ENCODE measurements at regions not wholly inside any gene's neighbourhood (a gene's known extent, or its start where the extent isn't known, plus 50 kb on each side); places are given as distances from the start of the nearest gene placed in this dataset.
"Not testable (repeated sequence)": the region's sequence is repeated elsewhere in the genome, so short reads cannot be mapped to it uniquely, and the experiment has no call there.

GRCh38 chr10:129210876-129211275 is 256.2 kb upstream of the MGMT start:
- no peak for DNase-seq

- no peak for DNase-seq
These were observed 253.8 kb upstream of the MGMT start for GRCh38 chr10:129213256-129213655.

GRCh38 chr10:129213996-129214395 is 253.0 kb upstream of the MGMT start:
- DNase-seq, result not testable (repeated sequence)

- no peak for DNase-seq
These were observed 247.7 kb upstream of the MGMT start for GRCh38 chr10:129219364-129219763.

- DNase-seq, result no peak
These were observed 244.6 kb upstream of the MGMT start for GRCh38 chr10:129222436-129222835.

GRCh38 chr10:129223363-129223762 is 243.7 kb upstream of the MGMT start:
- no peak for DNase-seq

GRCh38 chr10:129224065-129224464 is 243.0 kb upstream of the MGMT start:
- DNase-seq, result no peak

- DNase-seq, result no peak
These were observed 235.2 kb upstream of the MGMT start for GRCh38 chr10:129231821-129232220.

GRCh38 chr10:129233351-129234148 is 233.5 kb upstream of the MGMT start:
- DNase-seq, result no peak

GRCh38 chr10:129236274-129236691 is 230.8 kb upstream of the MGMT start:
- no peak for DNase-seq

- DNase-seq, result no peak
These were observed 225.6 kb upstream of the MGMT start for GRCh38 chr10:129241461-129241860.

- no peak for DNase-seq
These were observed 222.7 kb upstream of the MGMT start for GRCh38 chr10:129244298-129244697.

GRCh38 chr10:129244757-129245156 is 222.3 kb upstream of the MGMT start:
- no peak for DNase-seq

GRCh38 chr10:129253161-129253864 is 213.7 kb upstream of the MGMT start:
- no peak for DNase-seq

GRCh38 chr10:129253865-129254179 is 213.2 kb upstream of the MGMT start:
- no peak for DNase-seq

- no peak for DNase-seq
These were observed 208.6 kb upstream of the MGMT start for GRCh38 chr10:129258283-129258923.

GRCh38 chr10:129259128-129259815 is 207.8 kb upstream of the MGMT start:
- no peak for DNase-seq

GRCh38 chr10:129272176-129272575 is 194.9 kb upstream of the MGMT start:
- DNase-seq, result no peak

GRCh38 chr10:129272866-129273650 is 194.0 kb upstream of the MGMT start:
- DNase-seq, result no peak

GRCh38 chr10:129273860-129274259 is 193.2 kb upstream of the MGMT start:
- DNase-seq, result no peak

- no peak for DNase-seq
These were observed 192.1 kb upstream of the MGMT start for GRCh38 chr10:129274748-129275474.

GRCh38 chr10:129275886-129276285 is 191.2 kb upstream of the MGMT start:
- DNase-seq, result no peak

Measured in NCI-H69 (cell line).